NCI-H2107 treated with DMSO at 0.1 percent for 48 hours (cell line): ENCODE measurements at regions not wholly inside any gene's neighbourhood (a gene's known extent, or its start where the extent isn't known, plus 50 kb on each side); places are given as distances from the start of the nearest gene placed in this dataset.
A peak's percentile ranks its signal among the peaks of the same experiment; 100 is the strongest.

Experiments used
- DNase-seq: peaks from one replicate; lab custom pipeline; 2025; ENCODE audit not compliant: unreplicated experiment; lab: John Stamatoyannopoulos, UW

- DNase-seq, result peak; percentile 92
Observed at GRCh38 chr7:55641273-55641691, 69.0 kb upstream of the VOPP1 start.

- DNase-seq, result no peak
Observed at GRCh38 chr7:55639640-55640039, 67.3 kb upstream of the VOPP1 start.

DNA sequence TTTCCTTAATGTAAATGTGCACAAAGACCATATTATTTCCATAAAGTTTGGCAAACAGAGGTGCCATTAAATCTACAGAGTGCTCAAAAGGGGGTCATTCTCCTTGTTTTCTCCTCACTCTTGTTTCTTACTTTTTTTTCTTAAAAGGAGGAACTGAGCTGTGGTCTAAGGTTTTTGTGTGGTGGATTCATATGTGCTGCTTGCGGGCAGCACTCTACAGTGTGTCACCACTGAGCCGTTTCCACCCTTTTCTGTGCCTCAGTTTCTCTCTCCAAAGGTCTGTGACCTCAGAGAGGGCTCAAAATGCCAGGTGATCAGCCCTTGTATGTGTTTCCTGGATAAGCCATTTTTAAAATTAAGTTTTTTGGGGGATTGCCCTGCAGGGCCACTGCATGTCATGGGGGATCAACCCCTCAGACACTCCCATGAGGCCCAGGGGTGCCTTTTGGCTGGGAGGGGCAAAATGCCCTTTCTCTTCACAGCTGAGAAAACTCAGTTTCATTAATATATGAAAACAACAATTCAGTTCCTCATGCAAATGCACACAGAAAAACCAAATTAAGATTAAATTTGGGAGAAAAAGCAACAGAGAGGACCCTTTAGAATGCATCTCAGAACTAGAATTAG is 56.9 kb upstream of the VOPP1 start:
- DNase-seq, result no peak

DNA sequence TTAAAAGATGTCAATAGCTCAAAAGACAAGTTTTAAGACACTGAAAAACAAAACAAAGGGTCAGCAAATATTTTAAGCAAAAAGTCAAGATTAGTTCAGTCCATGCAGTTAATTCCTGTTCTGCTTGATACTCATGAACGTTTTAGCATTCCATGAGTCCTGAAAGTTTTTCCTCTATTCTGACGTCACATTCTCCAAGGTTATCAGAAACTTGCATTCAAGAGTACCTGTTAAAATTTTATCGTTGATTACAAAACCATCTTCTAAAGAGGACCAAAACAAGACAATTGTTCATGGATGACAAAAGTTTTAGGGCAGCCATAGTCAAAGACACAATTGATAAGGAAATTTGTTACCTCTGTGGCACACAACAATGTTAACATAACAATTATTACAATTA is 52.5 kb upstream of the VOPP1 start:
- no peak for DNase-seq

DNA sequence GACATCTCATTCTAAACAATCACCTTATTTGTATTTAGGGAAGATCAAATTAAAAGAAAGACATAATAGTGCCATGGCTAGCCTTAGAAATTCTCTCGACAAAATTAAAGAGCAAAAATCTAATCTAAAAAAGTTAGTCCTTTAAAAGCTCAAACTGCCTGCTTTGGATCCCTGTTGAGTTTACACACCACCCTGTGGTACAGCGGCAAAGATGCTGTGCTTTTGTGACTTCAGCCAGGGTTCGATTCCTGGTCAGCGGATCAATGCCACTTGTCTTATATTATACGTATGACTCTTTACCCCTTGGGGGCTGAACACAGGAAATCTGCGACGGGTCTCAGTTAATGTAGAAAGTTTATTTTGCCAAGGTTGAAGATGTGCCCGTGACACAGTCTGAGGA is 51.3 kb upstream of the VOPP1 start:
- no peak for DNase-seq

DNA sequence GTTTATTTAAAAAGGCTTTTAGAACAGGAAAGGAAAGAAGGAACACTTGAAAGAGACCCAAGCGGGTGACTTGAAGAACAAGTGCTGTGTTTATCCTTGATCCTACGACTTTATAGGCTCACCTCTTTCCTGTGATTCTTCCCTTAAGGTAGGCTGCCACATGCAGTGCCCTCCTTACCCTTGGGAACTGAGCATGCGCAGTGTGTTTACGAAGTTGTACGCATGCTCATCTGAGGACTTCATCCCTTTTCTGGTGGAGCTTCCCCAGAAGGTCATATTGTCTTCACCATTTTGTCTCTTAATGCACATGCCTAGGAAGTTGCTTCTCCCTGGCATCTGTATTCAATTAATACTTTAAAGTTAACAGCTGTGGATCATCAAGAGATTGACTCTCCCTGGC is 49.9 kb upstream of the VOPP1 start:
- no peak for DNase-seq
